A673 (cell line): ENCODE measurements at regions not wholly inside any gene's neighbourhood (a gene's known extent, or its start where the extent isn't known, plus 50 kb on each side); places are given as distances from the start of the nearest gene placed in this dataset.

Experiments used
- EZH2 ChIP-seq: fragments of 200-600 bp; sonication (generic); IDR thresholded peaks from 2 replicates; pipeline ENCODE4 v1.6.1; 2017; ENCODE audit warnings: borderline replicate concordance, low read depth, mild to moderate bottlenecking, mixed read lengths, antibody characterized with exemption, low read length; ENCODE audit not compliant: poor library complexity, severe bottlenecking
- TF ChIP-seq, protein P1 (sequence below): fragments of 300-800, 200-600 bp; sonication (generic); conservative IDR thresholded peaks from 2 replicates; pipeline ENCODE4 v1.5.1; 2017; ENCODE audit warnings: low read depth, mild to moderate bottlenecking, antibody characterized with exemption, low read length, moderate library complexity, mixed read lengths

DNA sequence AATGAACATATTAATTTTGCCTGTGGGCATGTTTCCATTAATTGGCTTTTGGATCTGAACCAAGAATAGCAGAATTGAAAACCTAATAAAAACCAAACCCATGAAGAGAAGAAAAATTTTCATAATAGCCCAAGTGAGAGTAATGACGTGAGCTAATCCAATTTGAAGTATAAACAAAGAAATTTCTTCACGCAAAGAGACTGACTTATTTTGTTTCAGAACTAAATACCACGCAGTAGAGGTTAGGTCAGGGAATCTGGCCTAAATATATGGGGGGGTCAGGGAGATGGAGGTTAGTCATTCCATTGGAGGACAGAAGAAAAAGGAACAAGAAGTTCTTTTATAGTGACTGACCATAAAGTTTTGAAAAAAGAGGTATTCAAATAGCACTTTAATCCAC, 94.1 kb upstream of the CYP1B1 start:
- TF ChIP-seq, protein P1, sequence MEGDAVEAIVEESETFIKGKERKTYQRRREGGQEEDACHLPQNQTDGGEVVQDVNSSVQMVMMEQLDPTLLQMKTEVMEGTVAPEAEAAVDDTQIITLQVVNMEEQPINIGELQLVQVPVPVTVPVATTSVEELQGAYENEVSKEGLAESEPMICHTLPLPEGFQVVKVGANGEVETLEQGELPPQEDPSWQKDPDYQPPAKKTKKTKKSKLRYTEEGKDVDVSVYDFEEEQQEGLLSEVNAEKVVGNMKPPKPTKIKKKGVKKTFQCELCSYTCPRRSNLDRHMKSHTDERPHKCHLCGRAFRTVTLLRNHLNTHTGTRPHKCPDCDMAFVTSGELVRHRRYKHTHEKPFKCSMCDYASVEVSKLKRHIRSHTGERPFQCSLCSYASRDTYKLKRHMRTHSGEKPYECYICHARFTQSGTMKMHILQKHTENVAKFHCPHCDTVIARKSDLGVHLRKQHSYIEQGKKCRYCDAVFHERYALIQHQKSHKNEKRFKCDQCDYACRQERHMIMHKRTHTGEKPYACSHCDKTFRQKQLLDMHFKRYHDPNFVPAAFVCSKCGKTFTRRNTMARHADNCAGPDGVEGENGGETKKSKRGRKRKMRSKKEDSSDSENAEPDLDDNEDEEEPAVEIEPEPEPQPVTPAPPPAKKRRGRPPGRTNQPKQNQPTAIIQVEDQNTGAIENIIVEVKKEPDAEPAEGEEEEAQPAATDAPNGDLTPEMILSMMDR: no peak
- TF ChIP-seq EZH2: no peak
